Testis (tissue), 2 donors: ENCODE measurements at regions not wholly inside any gene's neighbourhood (a gene's known extent, or its start where the extent isn't known, plus 50 kb on each side); places are given as distances from the start of the nearest gene placed in this dataset.
"Not testable (repeated sequence)": the region's sequence is repeated elsewhere in the genome, so short reads cannot be mapped to it uniquely, and the experiment has no call there.

Experiments used
- DNase-seq: peaks from one replicate; pipeline ENCODE4 v3.0.0-alpha.2; 2019
- H3K27ac ChIP-seq, 2 donors: fragments of 200-600 bp; sonication (generic); one replicate each; pipeline ENCODE4 v1.5.1; 2019
- H3K27me3 ChIP-seq: fragments of 200-600 bp; sonication (generic); one replicate; pipeline ENCODE4 v1.5.1; 2019
- H3K36me3 ChIP-seq: fragments of 200-600 bp; sonication (generic); one replicate; pipeline ENCODE4 v1.5.1; 2017; ENCODE audit warnings: low read depth; ENCODE audit errors: missing control alignments
- H3K4me1 ChIP-seq: fragments of 200-600 bp; sonication (generic); one replicate; pipeline ENCODE4 v1.5.1; 2019
- H3K4me3 ChIP-seq, 2 donors: fragments of 200-600 bp; sonication (generic); one replicate each; pipeline ENCODE4 v1.5.1; 2017 to 2019
- H3K9me3 ChIP-seq: fragments of 200-600 bp; sonication (generic); one replicate; pipeline ENCODE4 v1.5.1; 2017
- CTCF ChIP-seq, 3 experiments: fragments of 450-650 bp in 2 of 3; fragments of 200-600 bp in 1 of 3; sonication (generic) in 1 of 3; IDR thresholded peaks; one replicate each; pipeline ENCODE4 v1.5.1; 2016 to 2019; ENCODE audit warnings: antibody characterized with exemption in 3 of 3, mild to moderate bottlenecking in 2 of 3, moderate library complexity in 1 of 3
- POLR2A ChIP-seq: fragments of 450-650 bp; IDR thresholded peaks from one replicate; pipeline ENCODE4 v1.6.1; 2017; ENCODE audit warnings: antibody characterized with exemption, mild to moderate bottlenecking, moderate library complexity
- WGBS, 2 donors: methylation state at CpG; one replicate each; pipeline ENCODE4 v1.1.5; 2018; 5-methylcytosine and 5-hydroxymethylcytosine counted together
- intact Hi-C: fragments of 100-400 bp; cut with DNase I; formaldehyde crosslinking; loops from one replicate; pipeline ENCODE4 v1.15.1; 2023; ENCODE audit warnings: low total_unique reads

GRCh38 chr16:65559846-65560245, 438.0 kb upstream of the CDH11 start:
- Histone ChIP-seq H3K9me3 (no peaks in the 10 kb centered on the region), H3K36me3 (no peaks in the 10 kb centered on the region), H3K27me3 (no peaks in the 10 kb centered on the region), H3K4me3 (no peak overlapping the region), H3K27ac (no peak overlapping the region), H3K4me1 (no peaks in the 10 kb centered on the region)
- DNase-seq = no peak
- no peak for TF ChIP-seq POLR2A
- TF ChIP-seq CTCF (IDR thresholded peaks at IDR 0.05) = no peak
- intact Hi-C loops = no loop called here
- WGBS, 2 donors = 84 to 87% methylated on average over 3 of the region's 3 CpGs

GRCh38 chr16:65549689-65550088, 427.8 kb upstream of the CDH11 start:
- H3K9me3 ChIP-seq, DNase-seq, H3K4me3 ChIP-seq, H3K27me3 ChIP-seq, H3K4me1 ChIP-seq, intact Hi-C loops, H3K27ac ChIP-seq, H3K36me3 ChIP-seq: not testable (repeated sequence)
- WGBS, 2 donors = 21 to 32% methylated on average over 1 of the region's 1 CpG

GRCh38 chr16:65548470-65548869, 426.6 kb upstream of the CDH11 start:
- no peak for DNase-seq
- Histone ChIP-seq H3K36me3 (no peaks in the 10 kb centered on the region), H3K27me3 (no peaks in the 10 kb centered on the region), H3K4me1 (peaks cover 8% of the 10 kb centered on the region), H3K27ac (no peak overlapping the region), H3K4me3 (no peak overlapping the region), H3K9me3 (no peaks in the 10 kb centered on the region)
- intact Hi-C loops = no loop called here
- WGBS, 2 donors = 86 to 92% methylated on average over 2 of the region's 2 CpGs
- TF ChIP-seq CTCF (IDR thresholded peaks at IDR 0.05) (no peak), POLR2A (no peak)

GRCh38 chr16:65547772-65548446, 426.0 kb upstream of the CDH11 start:
- no peak overlapping the region for H3K27ac ChIP-seq
- WGBS, 2 donors = 36 to 46% methylated on average over 7 of the region's 7 CpGs
- no peak overlapping the region for H3K4me3 ChIP-seq
- intact Hi-C loops = no loop called here
- no peak for TF ChIP-seq CTCF (IDR thresholded peaks at IDR 0.05)
- no peak for TF ChIP-seq POLR2A
- no peaks in the 10 kb centered on the region for H3K9me3 ChIP-seq
- H3K4me1 ChIP-seq = peaks cover 8% of the 10 kb centered on the region
- H3K27me3 ChIP-seq = no peaks in the 10 kb centered on the region
- no peak for DNase-seq
- no peaks in the 10 kb centered on the region for H3K36me3 ChIP-seq

GRCh38 chr16:65546353-65546791, 424.5 kb upstream of the CDH11 start:
- H3K4me1 ChIP-seq = peaks cover 8% of the 10 kb centered on the region
- no peaks in the 10 kb centered on the region for H3K27me3 ChIP-seq
- no peaks in the 10 kb centered on the region for H3K9me3 ChIP-seq
- DNase-seq = no peak
- TF ChIP-seq CTCF (IDR thresholded peaks at IDR 0.05) (no peak), POLR2A (no peak)
- intact Hi-C loops = no loop called here
- H3K4me3 ChIP-seq = no peak overlapping the region
- H3K27ac ChIP-seq = no peak overlapping the region
- 20 to 28% methylated on average over 3 of the region's 3 CpGs for WGBS, 2 donors
- H3K36me3 ChIP-seq = no peaks in the 10 kb centered on the region
